Endothelial cell of umbilical vein (primary cell): ENCODE measurements at regions not wholly inside any gene's neighbourhood (a gene's known extent, or its start where the extent isn't known, plus 50 kb on each side); places are given as distances from the start of the nearest gene placed in this dataset.

Experiments used
- BruUV-seq: library from RNA; stranded (reverse); fragments of 400-500 nt; replicated peaks from 2 replicates; lab custom pipeline; 2021; lab: Mats Ljungman, UMichigan
- CTCF ChIA-PET: fragments of 300-600, 350-600 bp; sonication (Branson Sonifier 250); formaldehyde crosslinking; loops from one replicate; lab custom pipeline; 2021; ENCODE audit warnings: antibody characterized with exemption, inconsistent platforms; lab: Charles Lee
- POLR2A ChIA-PET: fragments of 300-600, 350-600 bp; sonication (Branson Sonifier 250); formaldehyde crosslinking; loops from one replicate; lab custom pipeline; 2021; ENCODE audit warnings: antibody characterized with exemption, inconsistent platforms; lab: Charles Lee
- DNase-seq: peaks from one replicate; pipeline ENCODE4 v3.0.0-alpha.2; 2011; ENCODE audit warnings: low read depth, low spot score
- FAIRE-seq: peaks from 2 replicates; lab custom pipeline; 2011; peaks lifted over from hg19 to GRCh38; lab: Jason Lieb, UNC
- H2AFZ ChIP-seq: 2 replicates; pipeline ENCODE4 v1.6.0; 2012; ENCODE audit warnings: low read depth, low read length, control low read depth, inconsistent platforms
- H3K27ac ChIP-seq: 2 replicates; pipeline ENCODE4 v1.5.1; 2011; ENCODE audit warnings: low read depth, mild to moderate bottlenecking, control low read depth, low read length, moderate library complexity; ENCODE audit not compliant: insufficient read depth
- H3K27me3 ChIP-seq, 2 experiments: 2 replicates each; pipeline versions ENCODE4 v1.6.0 to v1.6.1; 2011; ENCODE audit warnings: low read length in 2 of 2, mixed read lengths in 1 of 2; ENCODE audit not compliant: control insufficient read depth in 2 of 2, insufficient read depth in 2 of 2
- H3K36me3 ChIP-seq, 2 experiments: 2 replicates in 1 of 2; 3 replicates in 1 of 2; pipeline ENCODE4 v1.5.1; 2011; ENCODE audit warnings: low read length in 2 of 2, mild to moderate bottlenecking in 1 of 2, moderate library complexity in 1 of 2; ENCODE audit not compliant: control insufficient read depth in 2 of 2, insufficient read depth in 2 of 2; ENCODE audit errors: extremely low read depth in 1 of 2
- H3K4me1 ChIP-seq: 3 replicates; pipeline ENCODE4 v1.5.1; 2011; ENCODE audit warnings: mild to moderate bottlenecking, low read length; ENCODE audit not compliant: control insufficient read depth, insufficient read depth; ENCODE audit errors: extremely low read depth
- H3K4me2 ChIP-seq: 2 replicates; pipeline ENCODE4 v1.6.1; 2011; ENCODE audit warnings: low read length, control low read depth, mixed read lengths; ENCODE audit not compliant: insufficient read depth
- H3K4me3 ChIP-seq, 3 experiments: fragments of 200-600 bp in 1 of 3; sonication (generic), shearing (Covaris generic) in 1 of 3; replicated peaks in 1 of 3; 2 replicates each; pipeline ENCODE4 v1.5.1; 2011 to 2016; ENCODE audit warnings: control low read depth in 3 of 3, low read length in 3 of 3, mild to moderate bottlenecking in 2 of 3, inconsistent platforms in 1 of 3, low read depth in 1 of 3, moderate library complexity in 1 of 3; ENCODE audit not compliant: insufficient read depth in 1 of 3
- H3K79me2 ChIP-seq: 2 replicates; pipeline ENCODE4 v1.6.0; 2012; ENCODE audit warnings: low read length, inconsistent platforms; ENCODE audit not compliant: control insufficient read depth, insufficient read depth
- H3K9ac ChIP-seq: replicated peaks from 2 replicates; pipeline ENCODE3; 2011; ENCODE audit warnings: low read length, control low read depth; ENCODE audit not compliant: insufficient read depth; ENCODE audit errors: extremely low read depth
- H3K9me1 ChIP-seq: replicated peaks from 3 replicates; pipeline ENCODE4 v1.6.0; 2011; ENCODE audit warnings: mild to moderate bottlenecking, low read length; ENCODE audit not compliant: control insufficient read depth, insufficient read depth; ENCODE audit errors: extremely low read depth
- H3K9me3 ChIP-seq: replicated peaks from 2 replicates; pipeline ENCODE4 v1.5.1; 2012; ENCODE audit warnings: low read length, inconsistent platforms; ENCODE audit not compliant: control insufficient read depth, insufficient read depth
- H4K20me1 ChIP-seq: replicated peaks from 2 replicates; pipeline ENCODE3; 2011; ENCODE audit warnings: mild to moderate bottlenecking, low read length; ENCODE audit not compliant: control insufficient read depth, insufficient read depth; ENCODE audit errors: extremely low read depth
- CTCF ChIP-seq, 2 donors: IDR thresholded peaks; 1 replicate in 1 of 2; 2 replicates in 1 of 2; pipeline ENCODE4 v1.5.1; 2011; ENCODE audit warnings: low read length in 2 of 2, mild to moderate bottlenecking in 2 of 2, moderate library complexity in 2 of 2, control low read depth in 1 of 2, inconsistent platforms in 1 of 2, low read depth in 1 of 2; ENCODE audit not compliant: insufficient read depth in 1 of 2; ENCODE audit errors: extremely low read depth in 1 of 2
- EZH2 ChIP-seq: IDR thresholded peaks from 2 replicates; pipeline ENCODE4 v1.6.1; 2012; ENCODE audit warnings: borderline replicate concordance, low read depth, mild to moderate bottlenecking, moderate library complexity, low read length, inconsistent platforms; ENCODE audit not compliant: severe bottlenecking
- FOS ChIP-seq: IDR thresholded peaks from 2 replicates; pipeline ENCODE4 v1.6.1; 2011; ENCODE audit warnings: mild to moderate bottlenecking, low read length, moderate library complexity, borderline replicate concordance; ENCODE audit not compliant: insufficient read depth
- GATA2 ChIP-seq: IDR thresholded peaks from 2 replicates; pipeline ENCODE4 v1.7.0; 2011; ENCODE audit warnings: low read depth, mild to moderate bottlenecking, moderate library complexity, mixed read lengths, low read length; ENCODE audit not compliant: insufficient read length, insufficient read depth
- JUN ChIP-seq: IDR thresholded peaks from 2 replicates; pipeline ENCODE4 v1.6.1; 2011; ENCODE audit warnings: borderline replicate concordance, low read depth; ENCODE audit not compliant: insufficient read length, insufficient read depth
- MAX ChIP-seq: IDR thresholded peaks from 2 replicates; pipeline ENCODE4 v1.6.1; 2011; ENCODE audit not compliant: insufficient read depth, insufficient read length
- MYC ChIP-seq: IDR thresholded peaks from one replicate; pipeline ENCODE4 v1.6.1; 2011; ENCODE audit warnings: mild to moderate bottlenecking, low read depth, low read length
- POLR2A ChIP-seq: IDR thresholded peaks from 2 replicates; pipeline ENCODE4 v1.6.1; 2012; ENCODE audit warnings: low read depth, mild to moderate bottlenecking, control low read depth, low read length
- POLR2AphosphoS5 ChIP-seq: IDR thresholded peaks from 2 replicates; pipeline ENCODE4 v1.6.1; 2012; ENCODE audit warnings: low read depth, mild to moderate bottlenecking, control low read depth, low read length, moderate library complexity; ENCODE audit not compliant: insufficient read depth
- dilution Hi-C: fragments of 300-500 bp; cut with MboI; formaldehyde crosslinking; loops from one replicate; pipeline ENCODE4 v1.15.0; 2019; ENCODE audit warnings: low sequenced_read_pairs; ENCODE audit not compliant: extremely low pct_ligation_motif_present
- intact Hi-C: fragments of 100-400 bp; cut with micrococcal nuclease; formaldehyde crosslinking; loops from one replicate; pipeline ENCODE4 v1.10.0; 2022

DNA sequence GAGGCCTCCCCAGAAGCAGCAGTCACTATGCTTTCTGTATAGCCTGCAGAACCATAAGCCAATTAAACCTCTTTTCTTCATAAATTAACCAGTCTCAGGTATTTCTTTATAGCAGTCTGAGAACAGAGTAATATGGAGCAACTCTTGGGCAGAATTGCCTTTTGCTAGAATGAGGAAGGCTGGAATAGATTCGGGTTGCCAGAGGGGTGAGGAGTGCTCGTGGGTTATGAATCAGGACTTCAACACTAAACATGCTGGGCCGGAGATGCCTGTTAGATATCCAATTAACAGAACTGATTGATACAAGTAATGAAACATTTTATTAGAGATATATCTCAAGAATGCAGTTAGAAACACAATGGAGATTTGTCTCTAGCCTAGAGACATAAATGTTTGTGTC, 140.9 kb upstream of the MAP3K1 start:
- CTCF ChIA-PET, result no interaction called here
- no TSS peak for BruUV-seq
- dilution Hi-C loops (no loop called here), intact Hi-C loops (no loop called here)
- FAIRE-seq (no peak), DNase-seq (no peak)
- Histone ChIP-seq H3K36me3 (no peaks in the 10 kb centered on the region), H3K79me2 (no peaks in the 10 kb centered on the region), H3K4me2 (no peak overlapping the region), H3K9ac (no peak overlapping the region), H3K4me1 (no peaks in the 10 kb centered on the region), H3K9me3 (no peaks in the 10 kb centered on the region), H2AFZ (no peak overlapping the region), H4K20me1 (no peaks in the 10 kb centered on the region), H3K27me3 (peaks cover 9 to 10% of the 10 kb centered on the region in 2 experiments), H3K4me3 (no peak overlapping the region), H3K9me1 (no peaks in the 10 kb centered on the region), H3K27ac (no peak overlapping the region)
- TF ChIP-seq GATA2 (no peak), POLR2A (no peak), JUN (no peak), CTCF (IDR thresholded peaks at IDR 0.05; ENCODE audit: extremely low read depth in 1 of 2, insufficient read depth in 1 of 2, low read depth in 1 of 2, low read length in 2 of 2) (no peak), POLR2AphosphoS5 (no peak), EZH2 (no peak), FOS (no peak), MYC (no peak), MAX (no peak)
- POLR2A ChIA-PET, result no interaction called here
